HG02885 (cell line): ENCODE measurements at regions not wholly inside any gene's neighbourhood (a gene's known extent, or its start where the extent isn't known, plus 50 kb on each side); places are given as distances from the start of the nearest gene placed in this dataset.

Experiments
- ATAC-seq: cut with Tn5 transposase; IDR thresholded peaks from one replicate; pipeline ENCODE4 v1.9.1; 2021; ENCODE audit warnings: mild to moderate bottlenecking; ENCODE audit not compliant: unreplicated experiment, poor library complexity

DNA sequence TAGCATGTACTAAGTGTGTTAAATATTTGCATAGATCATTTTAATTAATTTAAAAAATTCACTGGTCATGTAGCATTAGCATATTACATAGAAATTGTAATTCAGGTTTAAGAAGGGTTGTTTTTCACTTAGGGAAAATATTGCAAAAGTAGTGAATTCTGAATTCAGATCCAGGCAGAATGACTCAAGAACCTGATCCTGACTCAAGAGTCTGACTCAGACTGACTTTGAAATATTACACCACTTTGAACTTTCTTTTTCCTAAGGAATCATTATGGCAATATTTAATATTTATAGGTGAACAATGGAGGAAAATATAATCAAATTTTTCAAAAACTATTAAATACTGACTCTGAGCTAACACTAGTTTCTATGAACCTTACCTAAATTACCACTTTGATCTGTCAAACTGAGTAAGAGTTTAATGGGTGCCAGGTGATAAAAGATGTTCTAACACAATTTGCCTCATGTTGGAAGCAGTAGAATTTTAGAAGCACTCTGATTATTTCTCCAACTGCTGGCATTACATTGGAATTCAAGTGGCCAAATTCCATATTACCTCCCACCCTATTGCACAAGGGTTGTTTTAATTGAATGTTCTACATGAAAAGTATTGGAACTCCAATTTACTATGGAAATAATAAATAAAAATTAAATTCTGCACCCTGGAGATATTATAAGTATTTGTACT is 261.6 kb downstream of the SLITRK1 start:
- ATAC-seq: no peak

DNA sequence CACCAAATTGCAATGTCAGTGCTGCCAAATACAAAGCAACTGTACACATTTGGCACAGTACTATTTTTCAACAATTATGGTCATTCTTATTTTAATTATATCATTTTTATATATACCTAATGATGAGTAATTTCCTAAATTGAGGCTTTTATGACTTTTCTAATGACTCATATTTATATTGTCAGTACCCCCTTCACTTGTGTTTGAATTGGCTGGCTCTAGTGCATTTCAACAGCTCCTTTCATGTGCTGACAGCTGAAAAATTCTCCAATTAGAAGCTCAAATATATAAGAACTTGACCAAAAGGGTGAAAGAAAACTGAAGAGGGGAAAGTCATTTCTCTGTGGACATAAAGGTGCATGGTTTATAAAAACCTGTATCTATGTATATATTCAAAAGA is 263.3 kb downstream of the SLITRK1 start:
- no peak for ATAC-seq

DNA sequence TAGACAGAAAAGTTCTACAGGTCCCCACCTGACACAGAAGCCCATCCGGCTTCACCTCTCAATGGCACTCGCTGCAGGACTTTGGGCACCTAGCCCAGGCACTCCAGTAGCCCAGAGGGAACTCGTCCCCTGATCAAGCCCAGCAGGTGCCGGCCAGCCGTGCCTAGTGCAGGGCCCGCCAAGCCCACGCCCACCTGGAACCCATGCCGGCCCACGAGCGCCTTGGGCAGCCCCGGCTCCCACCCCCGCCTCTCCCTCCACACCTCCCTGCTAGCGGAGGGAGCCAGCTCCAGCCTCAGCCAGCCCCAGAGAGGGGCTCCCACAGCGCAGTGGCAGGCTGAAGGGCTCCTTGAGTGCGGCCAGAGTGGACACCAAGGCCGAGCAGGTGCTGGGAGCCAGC is 268.8 kb downstream of the SLITRK1 start:
- no peak for ATAC-seq

DNA sequence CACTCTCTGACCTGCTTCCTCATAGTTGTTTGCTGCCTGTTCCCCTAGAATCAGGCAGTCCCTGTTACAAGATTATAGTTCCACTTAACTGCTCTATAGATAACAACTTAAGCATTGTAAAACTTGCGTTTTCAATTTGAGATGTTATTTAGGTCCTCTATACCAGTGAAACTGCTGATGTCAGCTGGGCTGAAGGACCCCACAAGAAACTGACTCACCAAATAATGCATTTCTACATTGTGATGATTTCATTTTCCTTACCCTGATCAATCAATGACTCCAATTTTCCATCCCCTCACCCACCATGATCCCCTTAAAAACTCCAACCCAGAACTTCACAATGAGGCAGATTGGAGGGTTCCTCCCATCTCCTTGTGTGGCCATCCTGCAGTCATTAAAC is 280.7 kb downstream of the SLITRK1 start:
- ATAC-seq: no peak

DNA sequence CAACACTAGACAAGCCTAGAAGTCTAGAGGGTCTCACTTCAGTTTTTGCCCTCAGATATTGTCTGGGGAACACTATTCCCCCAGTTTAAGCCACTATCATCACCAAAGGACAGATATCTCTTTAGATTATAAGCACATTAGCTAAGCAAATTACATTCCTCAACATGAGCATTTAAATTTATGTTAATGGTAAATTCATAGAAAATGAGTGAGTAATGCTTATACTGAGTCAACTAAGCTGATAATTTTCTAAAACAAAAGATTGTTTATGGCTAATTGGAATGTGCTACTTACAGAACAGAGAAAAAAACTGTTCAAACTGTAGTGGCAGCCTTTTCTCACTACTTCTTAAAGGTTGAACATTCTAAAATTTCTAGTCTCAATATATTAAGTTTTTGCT is 290.2 kb downstream of the SLITRK1 start:
- no peak for ATAC-seq

DNA sequence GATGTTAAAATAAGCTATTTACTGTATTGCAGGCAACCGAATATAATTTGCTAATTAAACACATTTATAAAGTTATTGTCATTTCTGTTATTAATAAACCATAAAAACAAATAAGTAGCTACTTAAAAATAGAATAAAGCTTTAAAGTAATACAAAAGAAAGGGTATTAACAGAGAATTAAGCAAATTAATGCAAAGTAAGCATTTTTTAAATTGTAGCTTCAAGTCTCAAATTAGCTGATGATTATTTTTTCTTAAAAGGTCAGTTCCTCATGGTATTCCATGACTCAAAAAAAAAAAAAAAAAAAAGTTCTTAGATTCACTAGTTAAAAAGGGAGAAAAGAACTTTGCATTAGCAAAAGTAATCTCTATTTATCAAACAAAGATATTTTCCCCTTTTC is 292.5 kb downstream of the SLITRK1 start:
- no peak for ATAC-seq

DNA sequence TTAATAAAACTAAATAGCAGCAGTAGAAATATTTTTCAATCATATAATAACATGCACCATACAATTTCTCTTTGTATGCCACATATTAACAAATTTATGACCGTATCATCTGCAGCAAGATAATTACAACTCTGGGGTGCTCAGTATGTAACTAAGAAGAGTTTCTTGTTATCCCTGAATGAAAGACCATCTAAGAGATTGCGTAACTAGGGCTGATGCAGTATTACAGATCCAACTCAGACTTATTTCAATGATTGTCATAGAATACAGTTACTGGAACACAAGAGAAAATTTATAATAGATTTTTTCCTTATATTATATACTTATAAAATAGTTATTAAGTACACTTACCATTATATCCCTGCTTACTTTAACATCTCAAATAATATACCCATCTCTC is 305.1 kb downstream of the SLITRK1 start:
- no peak for ATAC-seq

DNA sequence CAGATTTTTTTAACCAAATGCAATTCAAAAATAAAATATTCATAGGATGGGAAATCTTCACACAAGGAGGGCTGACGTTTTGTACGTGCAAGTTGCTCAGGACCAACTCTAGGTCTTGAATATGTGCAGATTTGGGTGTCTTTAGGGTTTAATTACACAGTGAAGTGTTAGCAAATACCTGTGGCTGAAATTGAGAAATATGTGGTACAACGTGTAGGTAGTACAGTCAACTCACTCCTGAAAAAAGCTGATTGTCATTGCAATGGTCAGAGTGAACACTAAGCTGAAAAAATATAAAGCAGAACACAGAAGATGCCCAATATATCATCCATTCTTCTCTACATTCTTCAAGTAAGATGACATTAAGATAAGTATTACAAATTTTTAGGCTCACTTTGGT is 314.3 kb downstream of the SLITRK1 start:
- ATAC-seq: no peak

DNA sequence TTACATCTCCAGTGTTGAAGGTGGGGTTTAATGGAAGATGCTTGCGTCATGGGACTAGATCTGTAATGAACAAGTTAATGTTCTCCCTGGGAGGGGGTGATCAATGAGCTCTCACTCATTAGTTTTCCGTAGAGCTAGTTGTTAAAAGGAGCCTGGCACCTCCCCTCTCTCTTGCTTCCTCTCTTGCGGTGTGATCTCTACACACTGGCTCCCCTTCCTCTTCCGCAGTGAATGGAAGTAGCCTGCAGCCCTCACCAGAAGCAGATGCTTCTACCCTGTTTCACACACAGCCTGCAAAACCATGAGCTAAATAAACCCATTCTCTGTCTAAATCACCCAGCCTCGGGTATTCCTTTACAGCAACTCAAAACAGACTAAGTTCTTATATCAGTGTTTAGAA is 318.8 kb downstream of the SLITRK1 start:
- ATAC-seq: no peak

DNA sequence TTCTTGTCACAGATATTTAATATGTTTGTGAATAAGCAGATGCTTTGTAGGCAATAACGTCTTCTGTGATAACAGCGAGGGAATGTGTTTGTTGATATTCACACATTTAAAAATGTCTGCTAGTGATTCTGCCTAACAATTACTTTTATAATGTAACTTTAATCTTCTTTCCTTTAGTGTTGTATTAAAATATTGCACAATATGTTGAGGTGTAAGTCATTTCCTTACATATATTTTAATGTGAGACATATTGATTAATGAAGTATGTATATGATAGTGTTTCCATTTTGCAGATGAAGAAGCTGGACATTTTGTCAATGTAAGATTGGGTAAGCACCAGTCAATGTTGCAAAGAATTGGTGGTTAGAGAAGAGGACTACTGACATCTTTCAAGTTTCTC is 324.4 kb downstream of the SLITRK1 start:
- no peak for ATAC-seq

DNA sequence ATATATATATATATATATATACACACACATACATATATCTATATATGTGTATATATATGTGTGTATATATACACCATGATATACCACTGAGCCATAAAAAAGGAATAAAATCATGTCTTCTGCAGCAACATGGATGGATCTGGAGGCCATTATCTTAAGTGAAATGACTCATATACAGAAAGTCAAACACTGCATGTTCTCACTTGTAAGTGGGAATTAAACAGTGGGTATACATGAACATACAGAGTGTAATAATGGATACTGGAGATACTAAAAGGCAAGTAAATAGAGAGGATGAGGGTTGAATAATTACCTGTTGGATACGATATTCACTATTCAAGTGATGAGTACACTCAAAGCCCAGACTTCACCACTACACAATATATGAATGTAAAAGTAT is 332.6 kb downstream of the SLITRK1 start:
- no peak for ATAC-seq

DNA sequence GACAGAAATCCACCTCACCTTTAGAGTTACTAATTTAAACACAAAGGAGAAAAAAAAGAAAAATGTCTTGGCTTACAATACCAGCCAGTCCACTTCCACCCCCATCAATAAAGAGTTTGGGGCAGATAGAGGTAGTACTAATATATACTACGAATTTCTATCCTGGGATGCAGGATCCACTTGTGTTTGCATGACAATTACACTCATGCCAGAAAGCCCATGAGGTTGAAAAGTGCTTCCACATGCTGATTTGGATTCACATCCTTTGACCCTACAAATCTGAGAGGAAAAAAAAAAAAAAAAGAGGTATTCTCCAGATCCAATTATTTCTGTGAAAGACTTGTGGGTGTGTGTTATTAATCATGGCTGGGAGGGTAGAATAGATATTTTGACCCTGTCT is 335.2 kb downstream of the SLITRK1 start:
- no peak for ATAC-seq

DNA sequence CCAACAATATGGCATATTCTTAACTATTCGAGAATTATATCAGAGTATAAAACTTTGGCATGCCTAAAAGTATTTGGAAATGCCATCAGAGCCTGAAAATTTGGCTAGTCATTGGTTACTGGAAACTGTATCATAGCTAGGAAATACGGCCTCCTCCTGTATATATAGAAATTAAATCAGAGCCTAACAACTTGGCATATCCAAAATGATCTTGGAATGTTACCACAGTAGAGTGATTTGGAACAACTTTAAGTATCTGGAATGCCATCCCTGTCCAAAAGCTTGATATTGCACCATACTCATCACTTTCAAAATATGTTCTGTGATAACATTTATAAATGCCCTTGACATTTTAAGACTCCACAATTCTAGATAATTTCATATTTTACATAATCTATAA is 335.8 kb downstream of the SLITRK1 start:
- no peak for ATAC-seq

DNA sequence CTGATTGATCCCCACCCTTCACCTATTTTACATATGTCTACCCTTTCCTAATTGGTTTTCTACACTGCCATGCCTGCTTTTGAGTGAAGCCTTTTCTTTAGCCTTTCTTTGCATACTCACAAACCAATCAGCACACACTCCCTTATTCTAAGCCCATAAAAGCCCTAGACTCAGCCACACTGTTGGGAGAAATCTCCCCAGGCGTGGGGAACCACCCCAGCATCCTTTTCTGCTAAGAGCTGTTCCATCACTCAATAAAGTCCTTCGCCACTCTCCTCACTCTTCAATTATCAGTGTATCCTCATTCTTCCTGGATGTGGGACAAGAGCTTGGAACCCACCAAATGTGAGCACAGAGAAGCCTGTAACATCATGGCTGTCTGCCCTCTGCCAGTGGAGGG is 343.6 kb downstream of the SLITRK1 start:
- ATAC-seq: no peak

DNA sequence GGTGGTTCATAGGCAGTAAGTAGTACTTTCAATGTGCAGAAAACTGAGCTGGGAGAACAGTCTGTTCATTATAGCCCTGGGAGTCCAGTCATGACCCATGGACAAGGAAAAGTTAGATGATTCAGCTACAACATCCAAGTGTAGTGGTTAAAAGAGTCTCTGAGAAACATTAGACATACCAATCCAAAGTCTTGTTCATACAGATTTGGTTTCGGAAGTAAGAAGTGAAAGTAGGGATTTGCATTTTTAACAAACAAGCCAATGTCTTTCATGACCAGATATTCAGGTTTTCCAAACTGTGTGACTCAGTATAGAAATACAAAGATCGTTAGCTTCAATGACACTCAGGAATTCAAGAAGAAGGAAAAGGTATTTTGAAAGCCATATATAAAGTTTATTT is 345.3 kb downstream of the SLITRK1 start:
- ATAC-seq: no peak

DNA sequence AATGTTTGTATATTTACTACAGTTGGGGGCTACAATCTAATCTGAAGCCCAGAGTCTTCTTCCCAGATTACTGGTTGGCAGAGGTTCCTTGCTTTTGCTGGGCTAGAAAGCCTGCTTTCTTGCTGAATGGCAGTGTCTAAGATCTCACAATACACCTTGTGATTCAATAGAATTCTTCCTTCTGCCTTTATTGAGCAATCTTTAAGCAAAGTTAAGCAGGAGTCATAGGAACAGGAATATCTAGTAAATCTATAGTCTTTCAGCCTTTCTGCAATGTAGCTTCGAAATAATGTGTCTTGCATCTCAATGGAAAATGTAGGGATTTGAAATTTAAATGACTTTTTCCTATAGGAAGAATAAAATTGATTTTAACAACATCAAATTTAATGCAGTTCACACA is 346.1 kb downstream of the SLITRK1 start:
- ATAC-seq: no peak

DNA sequence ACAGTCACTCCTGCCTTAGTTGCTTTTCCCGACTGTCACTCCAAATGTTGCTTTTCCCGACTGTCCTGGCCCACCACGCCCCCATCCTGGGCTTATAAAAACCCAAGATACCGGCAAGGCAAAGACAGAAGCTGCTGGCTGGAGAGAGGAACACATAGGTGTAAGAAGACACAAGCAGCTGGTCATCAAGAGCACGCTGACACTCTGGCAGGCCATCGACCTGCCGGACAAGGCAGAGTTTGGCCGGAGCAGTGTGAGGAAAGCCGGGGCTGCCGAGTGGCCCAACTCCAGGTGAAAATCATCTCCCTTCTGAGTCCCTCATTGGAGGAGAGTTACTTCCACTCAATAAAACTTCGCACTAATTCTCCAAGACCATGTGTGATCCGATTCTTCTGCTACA is 349.5 kb downstream of the SLITRK1 start:
- no peak for ATAC-seq

DNA sequence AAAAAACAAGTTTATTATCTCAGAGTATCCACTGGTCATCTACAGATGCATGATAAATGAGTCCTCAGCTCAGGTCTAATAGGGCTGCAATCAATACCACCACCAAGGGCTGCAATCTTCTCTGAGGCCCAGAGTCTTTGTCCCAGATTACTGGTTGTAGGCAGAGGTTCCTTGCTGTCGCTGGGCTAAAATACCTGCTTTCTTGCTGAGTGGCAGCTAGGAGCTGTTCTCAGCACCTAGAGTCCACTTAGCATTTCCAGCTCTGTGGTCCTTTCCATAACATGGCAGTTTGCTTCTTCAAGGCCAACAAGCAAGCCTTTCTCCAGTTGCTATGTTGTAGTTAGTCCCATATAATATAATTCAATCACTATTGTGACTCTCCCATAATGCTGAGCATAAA is 351.3 kb downstream of the SLITRK1 start:
- no peak for ATAC-seq

DNA sequence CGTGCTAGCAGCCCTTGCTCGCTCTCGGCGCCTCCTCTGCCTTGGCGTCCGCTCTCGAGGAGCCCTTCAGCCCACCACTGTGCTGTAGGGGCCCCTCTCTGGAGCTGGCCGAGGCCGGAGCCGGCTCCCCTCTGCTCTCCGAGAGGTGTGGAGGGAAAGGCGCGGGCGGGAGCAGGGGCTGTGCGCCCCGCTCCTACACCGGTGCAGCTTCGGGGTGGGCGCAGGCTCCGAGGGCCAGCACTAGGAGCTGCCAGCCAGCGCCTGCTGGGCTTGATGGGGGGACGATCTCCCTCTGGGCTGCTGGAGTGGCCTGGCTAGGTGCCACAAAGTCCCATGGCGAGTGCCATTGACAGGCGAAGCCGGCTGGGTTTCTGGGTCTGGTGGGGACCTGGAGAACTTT is 365.5 kb downstream of the SLITRK1 start:
- ATAC-seq: no peak

DNA sequence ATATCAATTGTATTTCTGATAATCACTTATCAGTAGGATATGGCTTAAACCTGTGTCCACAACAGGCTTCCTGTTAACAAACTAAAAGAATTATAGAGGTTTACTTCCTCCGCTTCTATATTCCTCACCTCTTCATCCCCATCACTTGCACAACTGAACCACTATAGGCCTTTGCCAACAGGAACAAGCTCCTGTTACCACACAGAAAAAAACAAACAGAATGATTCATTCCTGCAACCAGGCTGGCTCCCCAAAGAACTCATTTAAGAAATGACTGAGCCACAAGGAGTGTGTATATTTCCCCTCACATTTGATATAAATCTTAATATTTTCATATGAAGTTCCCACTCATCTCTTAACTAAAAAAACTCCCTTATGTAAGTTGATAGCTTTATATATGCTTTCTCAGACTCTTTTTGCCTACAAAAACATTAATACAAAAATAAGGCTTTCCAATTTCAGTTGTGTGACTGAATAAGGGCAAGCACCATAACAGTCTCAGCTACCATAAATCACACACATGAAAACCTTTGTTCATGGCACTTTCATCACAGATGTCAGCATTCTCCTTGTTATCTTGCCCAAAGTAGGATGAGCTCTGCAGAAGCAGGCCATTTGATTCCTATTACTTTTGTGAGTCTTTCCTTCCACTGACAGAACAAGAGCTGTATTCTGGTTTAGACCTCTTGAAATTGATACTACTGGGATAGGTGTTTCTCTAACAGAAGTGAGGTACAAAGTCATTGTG is 366.8 kb downstream of the SLITRK1 start:
- no peak for ATAC-seq

DNA sequence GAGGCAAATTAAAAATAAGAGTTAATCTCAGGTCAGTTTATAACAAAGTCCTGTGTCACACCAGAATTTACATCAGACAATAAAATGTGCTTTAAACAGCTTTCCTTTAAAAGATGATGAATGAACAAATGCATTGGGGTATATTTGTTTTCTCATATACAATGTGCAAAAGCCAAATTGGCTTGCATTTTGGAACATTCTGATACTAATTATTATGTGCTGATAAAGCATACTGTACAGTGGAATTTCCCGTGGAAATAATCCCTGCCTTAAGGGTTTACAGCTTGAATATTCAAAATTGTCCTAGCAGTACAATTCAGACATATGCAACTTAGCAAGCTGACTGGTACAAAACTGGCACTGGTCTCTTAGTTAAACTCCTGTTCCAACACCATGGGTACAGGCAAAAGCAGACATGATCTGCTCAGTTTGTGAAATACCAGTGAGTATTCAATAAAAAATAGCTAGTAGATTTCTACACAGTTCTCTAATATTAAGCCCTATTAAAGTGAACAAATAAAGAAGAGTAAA is 373.4 kb downstream of the SLITRK1 start:
- no peak for ATAC-seq

DNA sequence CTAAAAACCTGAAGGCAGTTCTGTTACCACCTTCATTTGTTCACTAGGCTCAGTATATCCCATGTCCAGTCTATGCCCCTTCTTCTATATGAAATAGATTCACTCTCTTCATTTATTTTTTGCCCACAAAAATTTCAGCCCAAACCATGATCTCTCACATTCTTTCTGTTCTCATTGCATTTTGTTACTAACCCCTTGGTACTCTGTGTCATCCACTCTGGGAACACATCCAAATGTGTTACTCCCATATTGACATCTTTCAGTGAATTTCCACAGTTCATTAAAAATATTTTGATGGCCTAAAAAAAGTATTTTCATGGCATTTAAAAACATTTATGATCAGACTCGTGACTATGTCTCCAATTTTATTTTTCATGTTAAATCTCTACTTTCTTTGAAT is 378.9 kb downstream of the SLITRK1 start:
- no peak for ATAC-seq
